ENCODE measurements at regions not wholly inside any gene's neighbourhood (a gene's known extent, or its start where the extent isn't known, plus 50 kb on each side); places are given as distances from the start of the nearest gene placed in this dataset.

DNA sequence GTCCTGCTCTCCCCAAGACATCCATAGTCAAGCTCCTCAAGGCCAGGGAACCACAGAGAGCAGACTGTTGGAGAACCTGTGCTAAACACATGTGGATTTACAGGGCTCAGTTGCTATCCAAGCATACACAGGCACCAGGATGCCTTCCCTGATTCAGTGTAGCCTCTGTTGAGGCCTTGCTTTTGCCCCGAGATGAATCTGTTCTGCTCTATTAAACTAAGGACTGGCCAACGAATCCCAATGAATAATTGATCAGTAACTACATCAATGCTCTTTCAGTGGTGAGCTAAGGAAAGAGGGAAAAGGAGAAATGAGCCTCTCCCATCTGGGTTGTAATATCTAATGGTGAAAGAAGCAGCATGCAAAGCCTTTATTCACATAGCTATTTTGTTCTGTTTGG lies 58.7 kb upstream of the SPTBN1 start (continued):
- TF ChIP-seq ZBTB46 (CRISPR knock-in tag; IDR thresholded peaks at IDR 0.05; ENCODE audit: borderline replicate concordance) (no peak), ZNF225 (CRISPR knock-in tag; IDR thresholded peaks at IDR 0.05) (no peak), ELF3 (CRISPR knock-in tag; IDR thresholded peaks at IDR 0.05) (no peak)

- no peaks in the 10 kb centered on the region for H3K9me3 ChIP-seq (ENCODE audit: low read length)
- in situ Hi-C loops (cut with HindIII; ENCODE audit: extremely low pct_ligation_motif_present, low pct_unique_long_range_greater_than_20kb), result no loop called here
- no peak overlapping the region for H3K27ac ChIP-seq (ENCODE audit: extremely low read length, insufficient read depth, low read length)
- no peak for DNase-seq (ENCODE audit: low spot score)
- no peaks in the 10 kb centered on the region for H3K79me2 ChIP-seq (ENCODE audit: insufficient read depth, low read length)
- no peak overlapping the region for H3K4me2 ChIP-seq (ENCODE audit: low read depth, low read length)
- POLR2A ChIA-PET, result no interaction called here
- no TSS peak for BruUV-seq (replicated peaks)
- H2AFZ ChIP-seq (ENCODE audit: low read length), result no peak overlapping the region
- FAIRE-seq, result no peak
- no peak for ATAC-seq
- TF ChIP-seq, protein P1, sequence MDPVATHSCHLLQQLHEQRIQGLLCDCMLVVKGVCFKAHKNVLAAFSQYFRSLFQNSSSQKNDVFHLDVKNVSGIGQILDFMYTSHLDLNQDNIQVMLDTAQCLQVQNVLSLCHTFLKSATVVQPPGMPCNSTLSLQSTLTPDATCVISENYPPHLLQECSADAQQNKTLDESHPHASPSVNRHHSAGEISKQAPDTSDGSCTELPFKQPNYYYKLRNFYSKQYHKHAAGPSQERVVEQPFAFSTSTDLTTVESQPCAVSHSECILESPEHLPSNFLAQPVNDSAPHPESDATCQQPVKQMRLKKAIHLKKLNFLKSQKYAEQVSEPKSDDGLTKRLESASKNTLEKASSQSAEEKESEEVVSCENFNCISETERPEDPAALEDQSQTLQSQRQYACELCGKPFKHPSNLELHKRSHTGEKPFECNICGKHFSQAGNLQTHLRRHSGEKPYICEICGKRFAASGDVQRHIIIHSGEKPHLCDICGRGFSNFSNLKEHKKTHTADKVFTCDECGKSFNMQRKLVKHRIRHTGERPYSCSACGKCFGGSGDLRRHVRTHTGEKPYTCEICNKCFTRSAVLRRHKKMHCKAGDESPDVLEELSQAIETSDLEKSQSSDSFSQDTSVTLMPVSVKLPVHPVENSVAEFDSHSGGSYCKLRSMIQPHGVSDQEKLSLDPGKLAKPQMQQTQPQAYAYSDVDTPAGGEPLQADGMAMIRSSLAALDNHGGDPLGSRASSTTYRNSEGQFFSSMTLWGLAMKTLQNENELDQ (CRISPR knock-in tag; IDR thresholded peaks at IDR 0.05; ENCODE audit: borderline replicate concordance), result no peak
- TF ChIP-seq AGO2 (optimal IDR thresholded peaks at IDR 0.05; ENCODE audit: low read depth, low read length) (no peak), HOXA5 (CRISPR knock-in tag; IDR thresholded peaks at IDR 0.05) (no peak), ZNF557 (CRISPR knock-in tag; IDR thresholded peaks at IDR 0.05) (no peak), ZNF816 (CRISPR knock-in tag; IDR thresholded peaks at IDR 0.05; ENCODE audit: borderline replicate concordance) (no peak), ZNF891 (CRISPR knock-in tag; IDR thresholded peaks at IDR 0.05) (no peak), SIN3A (IDR thresholded peaks at IDR 0.05; ENCODE audit: borderline replicate concordance, low read depth, low read length) (no peak), ZFP41 (CRISPR knock-in tag; IDR thresholded peaks at IDR 0.05; ENCODE audit: borderline replicate concordance) (no peak), ZNF354B (CRISPR knock-in tag; IDR thresholded peaks at IDR 0.05) (no peak), ZNF3 (CRISPR knock-in tag; IDR thresholded peaks at IDR 0.05) (no peak), PHF21A (CRISPR knock-in tag; IDR thresholded peaks at IDR 0.05) (no peak), RORA (CRISPR knock-in tag; IDR thresholded peaks at IDR 0.05) (no peak)
- TF ChIP-seq, protein P2, sequence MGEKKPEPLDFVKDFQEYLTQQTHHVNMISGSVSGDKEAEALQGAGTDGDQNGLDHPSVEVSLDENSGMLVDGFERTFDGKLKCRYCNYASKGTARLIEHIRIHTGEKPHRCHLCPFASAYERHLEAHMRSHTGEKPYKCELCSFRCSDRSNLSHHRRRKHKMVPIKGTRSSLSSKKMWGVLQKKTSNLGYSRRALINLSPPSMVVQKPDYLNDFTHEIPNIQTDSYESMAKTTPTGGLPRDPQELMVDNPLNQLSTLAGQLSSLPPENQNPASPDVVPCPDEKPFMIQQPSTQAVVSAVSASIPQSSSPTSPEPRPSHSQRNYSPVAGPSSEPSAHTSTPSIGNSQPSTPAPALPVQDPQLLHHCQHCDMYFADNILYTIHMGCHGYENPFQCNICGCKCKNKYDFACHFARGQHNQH (CRISPR knock-in tag; IDR thresholded peaks at IDR 0.05), result no peak
- H3K36me3 ChIP-seq (replicated peaks in 1 of 2; ENCODE audit: control insufficient read depth in 1 of 2, insufficient read depth in 2 of 2, low read length in 2 of 2), result no peaks in the 10 kb centered on the region
- intact Hi-C loops (cut with micrococcal nuclease; ENCODE audit: unreplicated experiment), result no loop called here
- H3K9ac ChIP-seq (ENCODE audit: insufficient read depth, low read depth, low read length), result no peak overlapping the region
- H3K4me1 ChIP-seq (ENCODE audit: insufficient read depth, low read length), result peaks cover 22% of the 10 kb centered on the region
- H4K20me1 ChIP-seq (ENCODE audit: insufficient read depth, low read length), result no peaks in the 10 kb centered on the region
- peaks cover 4 to 14% of the 10 kb centered on the region in 2 experiments; a peak in 4 of 5 replicates for H3K27me3 ChIP-seq (ENCODE audit: control insufficient read depth in 1 of 2, insufficient read depth in 2 of 2, low read length in 2 of 2)
- CTCF ChIA-PET (ENCODE audit: low intra/inter-chr PET ratio, low total read pairs), result no interaction called here
- no peak overlapping the region for H3K4me3 ChIP-seq (replicated peaks in 1 of 3; ENCODE audit: insufficient read depth in 1 of 3, low read depth in 2 of 3, low read length in 3 of 3)
Measured at GRCh38 chr2:54401554-54401953, 54.6 kb upstream of the SPTBN1 start.

Data from HepG2 (cell line).